B cell (primary cell): ENCODE measurements at regions not wholly inside any gene's neighbourhood (a gene's known extent, or its start where the extent isn't known, plus 50 kb on each side); places are given as distances from the start of the nearest gene placed in this dataset.

Experiments
- EZH2 ChIP-seq: IDR thresholded peaks from 2 replicates; pipeline ENCODE4 v1.6.1; 2012; ENCODE audit warnings: borderline replicate concordance, low read depth, mild to moderate bottlenecking, moderate library complexity, low read length; ENCODE audit not compliant: insufficient read depth, poor library complexity, severe bottlenecking
- TF ChIP-seq, protein P1 (sequence below): fragments of 200-600 bp; IDR thresholded peaks from one replicate; pipeline ENCODE4 v1.8.0; 2022; ENCODE audit warnings: antibody characterized with exemption, mild to moderate bottlenecking

DNA sequence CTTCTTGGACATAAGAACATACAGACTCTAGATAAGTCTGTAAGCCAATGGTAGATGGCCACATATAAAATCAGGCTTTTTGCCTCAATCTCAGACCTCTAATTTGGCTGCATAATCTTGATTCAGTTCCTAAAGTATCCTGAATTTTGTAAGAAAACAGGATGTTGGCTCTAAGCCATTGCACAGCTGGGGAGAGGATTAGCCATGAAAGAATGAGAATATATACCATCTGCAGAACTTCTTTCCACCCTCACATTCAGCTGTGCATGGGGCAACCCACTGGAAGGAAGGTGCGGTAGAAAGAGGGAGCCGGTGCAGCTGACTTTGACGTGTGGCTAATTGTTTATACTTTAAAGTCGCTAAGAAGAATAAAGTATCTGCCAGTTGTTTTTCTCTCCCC, 1061.6 kb upstream of the FAM98A start:
- TF ChIP-seq EZH2, result no peak
- TF ChIP-seq, protein P1, sequence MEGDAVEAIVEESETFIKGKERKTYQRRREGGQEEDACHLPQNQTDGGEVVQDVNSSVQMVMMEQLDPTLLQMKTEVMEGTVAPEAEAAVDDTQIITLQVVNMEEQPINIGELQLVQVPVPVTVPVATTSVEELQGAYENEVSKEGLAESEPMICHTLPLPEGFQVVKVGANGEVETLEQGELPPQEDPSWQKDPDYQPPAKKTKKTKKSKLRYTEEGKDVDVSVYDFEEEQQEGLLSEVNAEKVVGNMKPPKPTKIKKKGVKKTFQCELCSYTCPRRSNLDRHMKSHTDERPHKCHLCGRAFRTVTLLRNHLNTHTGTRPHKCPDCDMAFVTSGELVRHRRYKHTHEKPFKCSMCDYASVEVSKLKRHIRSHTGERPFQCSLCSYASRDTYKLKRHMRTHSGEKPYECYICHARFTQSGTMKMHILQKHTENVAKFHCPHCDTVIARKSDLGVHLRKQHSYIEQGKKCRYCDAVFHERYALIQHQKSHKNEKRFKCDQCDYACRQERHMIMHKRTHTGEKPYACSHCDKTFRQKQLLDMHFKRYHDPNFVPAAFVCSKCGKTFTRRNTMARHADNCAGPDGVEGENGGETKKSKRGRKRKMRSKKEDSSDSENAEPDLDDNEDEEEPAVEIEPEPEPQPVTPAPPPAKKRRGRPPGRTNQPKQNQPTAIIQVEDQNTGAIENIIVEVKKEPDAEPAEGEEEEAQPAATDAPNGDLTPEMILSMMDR, result no peak
